NCI-H510A treated with DMSO at 0.1 percent for 48 hours (cell line): ENCODE measurements at regions not wholly inside any gene's neighbourhood (a gene's known extent, or its start where the extent isn't known, plus 50 kb on each side); places are given as distances from the start of the nearest gene placed in this dataset.
"Not testable (repeated sequence)": the region's sequence is repeated elsewhere in the genome, so short reads cannot be mapped to it uniquely, and the experiment has no call there.

Experiments used
- DNase-seq: peaks from one replicate; lab custom pipeline; 2025; lab: John Stamatoyannopoulos, UW

DNA sequence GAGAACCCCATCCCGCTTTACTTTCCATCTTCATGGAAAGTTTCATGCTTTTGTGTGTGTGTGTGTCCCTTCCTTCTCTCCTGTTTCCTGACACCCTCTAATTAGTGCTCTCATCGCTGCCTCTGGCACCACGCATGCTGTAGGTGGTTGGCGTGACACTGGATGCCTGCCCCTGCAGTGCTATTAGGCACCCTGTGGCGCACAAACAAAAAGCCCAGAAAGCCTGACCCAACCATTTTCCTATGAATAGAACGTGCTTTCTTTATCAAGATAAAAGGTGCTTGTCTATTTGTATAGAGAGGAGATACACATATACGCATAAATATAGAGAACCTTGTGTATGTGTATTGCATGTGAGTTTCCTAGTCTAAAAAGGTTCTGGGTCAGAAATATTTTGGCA is 120.8 kb upstream of the CDCA7L start:
- no peak for DNase-seq

DNA sequence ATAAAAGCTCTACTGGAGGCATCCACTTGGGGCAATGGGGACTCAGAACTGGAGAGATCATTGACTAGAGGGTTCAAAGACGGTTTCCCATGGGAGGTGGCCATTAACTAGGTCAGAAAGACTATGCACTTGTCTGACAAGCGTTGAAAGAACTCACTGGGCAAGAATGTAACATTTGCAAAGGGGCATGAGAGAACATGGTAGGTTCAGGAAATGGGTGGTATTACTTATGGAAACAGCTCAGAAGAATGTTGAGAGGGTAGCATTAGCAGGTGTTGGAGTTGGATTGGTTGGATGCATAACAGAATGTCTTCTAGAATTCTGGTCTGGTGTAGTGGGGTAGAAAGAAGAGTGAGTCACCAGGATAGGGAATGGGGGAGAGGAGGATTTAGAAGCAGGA is 119.1 kb upstream of the CDCA7L start:
- DNase-seq = no peak

DNA sequence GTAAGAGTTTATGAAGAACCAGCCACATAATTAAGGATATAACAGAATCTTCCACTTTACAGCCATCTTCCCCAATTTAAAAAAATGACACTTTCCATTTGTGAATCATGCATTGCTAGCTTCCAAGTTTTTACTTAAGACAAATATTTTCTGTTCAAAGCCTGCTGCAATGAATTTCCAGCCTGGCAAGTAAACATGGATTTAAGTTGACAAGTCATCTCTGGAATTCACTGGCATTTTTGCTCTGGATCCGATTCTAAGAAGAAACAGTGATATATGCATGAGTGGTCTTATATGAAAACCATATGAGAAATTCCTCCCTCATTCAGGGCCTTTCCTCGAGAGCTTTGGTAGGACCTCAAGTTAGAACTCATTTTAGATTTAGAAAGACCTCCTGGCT is 116.1 kb upstream of the CDCA7L start:
- DNase-seq = no peak

DNA sequence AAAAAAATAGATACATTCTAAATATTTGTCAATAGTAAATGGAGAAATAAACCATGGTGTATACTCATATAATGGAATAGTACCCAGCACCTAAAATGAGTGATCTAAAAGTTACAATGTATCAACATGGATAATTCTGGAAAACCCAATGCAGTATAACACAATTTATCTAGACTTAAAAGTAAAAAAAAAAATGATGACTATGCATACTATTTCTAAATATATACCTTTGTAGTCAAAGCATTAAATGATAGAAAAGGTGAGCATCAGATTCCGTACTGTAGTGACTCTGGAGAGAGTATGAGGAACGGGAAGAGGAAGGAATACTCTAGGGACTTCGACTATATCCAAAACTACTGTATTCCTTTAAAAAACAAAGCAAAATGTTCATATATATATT is 115.2 kb upstream of the CDCA7L start:
- no peak for DNase-seq

DNA sequence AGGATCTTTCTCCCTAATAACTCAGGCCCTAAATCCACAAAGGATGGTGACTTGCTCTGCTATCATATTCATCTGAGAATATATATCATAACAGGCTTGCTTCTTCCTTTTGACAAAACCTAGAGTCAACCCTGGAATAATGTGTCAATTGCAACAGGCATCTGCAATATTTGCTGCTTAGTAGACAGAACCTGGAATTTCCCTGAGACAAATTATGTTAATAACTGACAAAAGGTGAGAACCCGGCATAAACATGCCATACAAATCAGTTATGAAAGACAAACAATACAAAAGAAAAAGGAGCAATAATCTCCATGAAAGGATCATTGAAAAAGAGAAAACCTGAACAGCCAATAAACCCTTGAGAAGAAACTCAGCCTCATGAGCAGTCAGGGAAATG is 114.5 kb upstream of the CDCA7L start:
- no peak for DNase-seq

DNA sequence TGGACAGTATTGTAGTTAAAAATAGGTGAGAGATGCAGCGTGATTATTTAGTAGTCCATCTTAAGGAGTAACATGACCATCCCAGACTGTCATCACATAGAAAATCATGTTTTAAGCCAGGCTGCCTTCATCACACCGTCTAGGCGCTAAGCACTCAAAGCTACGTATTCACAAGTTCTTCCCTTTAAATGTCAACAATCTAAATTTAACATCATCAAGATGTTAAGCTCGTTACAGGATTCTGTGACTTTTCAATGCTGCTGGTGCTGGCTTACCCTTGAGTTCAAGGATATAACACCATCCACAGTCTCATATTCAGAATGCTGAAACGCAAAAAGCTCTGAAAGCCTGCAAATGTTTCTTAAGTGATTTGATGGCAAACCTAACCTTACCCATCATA is 109.5 kb upstream of the CDCA7L start:
- no peak for DNase-seq

DNA sequence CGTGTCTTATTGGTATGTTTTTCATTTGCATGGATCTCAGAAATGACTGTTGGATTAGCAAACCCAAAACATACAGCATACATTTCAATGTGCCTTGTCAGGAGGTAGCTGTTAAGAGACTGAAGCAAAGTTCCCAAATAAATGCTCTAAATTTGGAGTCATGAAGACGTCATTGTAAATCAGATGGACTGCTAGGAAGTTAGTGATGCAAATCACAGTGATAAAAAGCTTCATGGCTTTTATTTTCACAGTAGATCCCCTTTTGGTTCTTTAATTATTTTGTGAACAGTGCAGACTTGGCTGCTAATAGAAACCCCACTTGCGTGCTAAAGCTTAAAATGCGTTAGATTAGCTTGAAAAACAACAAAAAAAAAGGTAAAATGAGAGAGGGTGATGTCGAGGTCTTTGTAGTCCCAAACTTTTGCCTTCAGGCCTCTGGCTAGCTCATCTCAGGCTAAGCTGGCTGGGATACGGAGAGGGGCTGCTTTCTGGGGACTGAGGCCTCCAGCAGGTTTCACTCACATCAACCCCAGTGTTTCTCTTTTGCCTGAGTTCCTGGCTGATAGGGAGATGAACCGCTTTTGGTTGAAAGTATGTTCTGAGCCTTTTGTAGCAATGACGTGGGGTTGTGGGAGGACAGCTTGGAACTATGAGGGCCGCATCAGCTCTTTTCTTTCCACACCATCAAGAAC is 107.1 kb upstream of the CDCA7L start:
- DNase-seq = no peak

DNA sequence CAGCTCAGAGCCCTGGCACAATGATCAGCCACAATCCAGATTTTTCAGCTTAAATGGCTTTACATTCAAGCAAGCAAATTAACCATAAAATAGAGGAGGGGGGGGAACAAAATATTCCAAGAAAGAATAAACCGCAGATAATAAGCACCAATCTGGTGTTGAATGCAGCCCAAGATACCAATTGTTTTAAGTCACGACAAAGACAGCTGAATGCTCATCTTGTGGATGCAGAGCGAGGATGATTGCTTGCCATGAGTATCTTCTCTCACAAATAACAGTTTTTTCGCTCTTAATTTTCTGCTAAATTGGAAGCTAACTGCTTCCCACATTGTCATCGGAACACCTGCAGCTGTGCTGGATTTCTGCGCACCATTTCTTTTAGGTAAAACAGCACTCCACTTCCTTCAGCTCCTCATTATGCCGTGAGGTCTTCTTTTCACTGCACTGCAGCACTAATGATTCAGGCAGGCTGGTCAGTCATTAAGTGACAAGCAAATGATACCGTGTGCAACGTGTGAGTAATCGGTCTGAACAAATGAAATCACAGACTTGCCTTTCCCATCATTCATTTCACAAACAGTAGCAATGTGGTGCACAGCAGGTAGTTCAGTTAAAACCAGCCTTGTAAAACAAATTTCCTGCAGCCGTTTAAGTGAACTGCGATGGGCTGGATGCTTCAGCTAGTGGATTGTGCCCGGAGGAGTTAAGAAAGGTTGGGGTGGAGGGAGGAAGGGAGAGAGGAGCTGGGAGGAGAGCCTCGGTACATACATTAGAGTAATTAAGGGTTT is 106.4 kb upstream of the CDCA7L start:
- no peak for DNase-seq

DNA sequence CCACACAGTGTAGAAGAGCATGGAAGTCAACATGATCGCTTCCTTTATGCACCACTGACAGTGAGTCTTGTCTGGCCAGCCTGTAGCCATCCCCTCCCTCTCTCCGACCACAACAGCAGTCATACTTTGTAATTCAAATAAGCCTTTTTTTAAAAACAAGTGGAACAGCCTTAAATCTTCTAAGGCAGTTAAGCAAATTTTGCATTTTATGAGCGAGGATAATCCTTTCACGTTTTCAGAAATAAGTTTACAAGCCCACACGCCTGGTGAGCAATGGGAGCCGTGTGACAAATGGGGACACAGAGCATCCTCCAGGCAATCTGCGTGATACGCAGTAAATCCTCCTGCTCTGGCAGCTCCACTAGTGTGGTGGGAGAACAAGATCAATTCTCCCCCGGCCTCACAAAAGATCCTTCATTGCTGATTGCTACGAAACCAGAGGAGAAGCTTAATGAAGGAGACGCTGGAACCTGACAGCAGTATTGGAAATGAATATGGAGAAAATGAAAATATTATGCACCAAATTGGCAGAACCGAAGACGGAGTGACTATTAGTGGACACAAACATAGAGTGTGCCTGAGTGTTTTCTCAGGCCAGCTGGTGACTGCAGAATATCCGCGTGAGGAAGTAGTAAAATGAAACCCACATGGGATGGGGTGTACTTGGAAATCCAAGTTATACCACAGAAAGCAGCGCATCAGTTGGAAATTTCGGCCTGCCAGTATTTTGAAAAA is 104.2 kb upstream of the CDCA7L start:
- DNase-seq = no peak

DNA sequence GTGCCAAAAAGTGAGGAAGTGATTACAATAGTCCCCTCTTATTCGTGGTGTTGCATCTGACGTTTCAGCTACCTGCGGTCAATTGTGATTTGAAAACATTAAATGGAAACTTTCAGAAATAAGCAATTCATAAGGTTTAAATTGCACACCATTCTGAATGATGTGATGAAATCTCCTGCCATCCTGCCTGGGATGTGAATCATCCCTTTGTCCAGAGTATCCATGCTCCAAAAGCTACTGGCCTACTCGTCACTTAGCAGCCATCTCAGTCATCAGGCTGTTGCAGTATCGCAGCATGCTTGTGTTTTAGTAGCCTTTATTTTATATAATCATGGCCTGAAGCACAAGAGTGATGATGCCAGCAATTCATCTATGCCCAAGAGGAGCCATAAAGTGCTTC is 97.7 kb upstream of the CDCA7L start:
- no peak for DNase-seq

DNA sequence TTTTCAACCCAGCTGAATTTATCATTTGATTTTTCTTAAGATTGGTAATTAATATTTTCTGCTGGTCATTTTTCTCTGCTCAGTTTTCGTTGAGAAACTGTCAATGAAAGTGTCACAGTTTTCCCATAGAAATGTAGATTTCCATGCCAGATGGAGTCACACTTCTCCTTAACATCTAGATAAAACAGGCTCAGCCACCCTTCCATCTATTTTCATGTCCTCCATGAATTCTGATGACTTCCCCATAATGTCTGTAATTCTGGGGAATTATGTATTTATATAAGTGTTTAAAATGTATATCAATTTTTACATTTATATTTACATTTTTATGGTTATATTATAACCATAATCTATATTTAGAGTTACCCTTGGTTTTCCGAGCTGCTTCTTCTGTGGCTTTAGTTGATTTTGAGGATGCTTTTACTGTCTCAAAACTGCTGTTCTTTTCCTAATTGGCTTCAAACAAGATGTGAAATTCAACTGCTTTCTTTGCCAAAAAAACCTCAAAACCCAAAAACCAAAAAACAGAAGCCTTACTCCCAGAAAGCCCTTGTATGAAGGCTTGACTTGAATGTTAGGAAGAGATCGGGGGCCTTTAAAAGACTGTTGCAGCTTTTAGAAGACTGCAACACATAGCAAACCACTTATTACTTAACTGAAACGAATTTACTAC is 95.4 kb upstream of the CDCA7L start:
- DNase-seq = no peak

DNA sequence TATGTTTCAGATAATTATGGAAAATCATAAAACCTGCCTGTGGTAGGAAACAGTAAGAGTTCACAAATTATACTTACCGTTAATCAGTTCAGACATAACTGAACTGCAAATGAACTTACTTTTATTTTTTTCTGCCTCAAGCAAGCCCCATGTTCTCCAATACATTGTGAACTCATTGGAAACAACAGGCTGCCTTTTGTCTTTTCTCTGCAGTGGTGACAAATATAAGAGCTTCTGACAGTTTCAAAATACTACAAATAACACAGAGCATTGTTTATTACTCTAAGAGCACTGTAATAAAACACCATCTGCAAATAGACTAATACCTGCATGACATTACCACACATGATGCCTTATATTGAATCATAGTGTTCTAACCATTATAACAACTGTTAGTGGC is 94.0 kb upstream of the CDCA7L start:
- no peak for DNase-seq

DNA sequence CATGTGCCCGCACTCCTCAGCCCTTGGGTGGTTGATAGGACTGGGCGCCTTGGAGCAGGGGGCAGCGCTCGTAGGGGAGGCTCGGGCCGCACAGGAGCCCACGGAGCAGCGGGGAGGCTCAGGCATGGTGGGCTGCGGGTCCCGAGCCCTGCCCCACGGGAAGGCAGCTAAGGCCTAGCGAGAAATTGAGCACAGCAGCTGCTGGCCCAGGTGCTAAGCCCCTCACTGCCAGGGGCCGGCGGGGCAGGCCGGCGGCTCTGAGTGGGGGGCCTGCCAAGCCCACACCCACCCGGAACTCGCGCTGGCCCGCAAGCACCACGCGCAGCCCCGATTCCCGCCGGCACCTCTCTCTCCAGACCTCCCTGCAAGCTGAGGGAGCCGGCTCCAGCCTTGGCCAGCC is 86.7 kb upstream of the CDCA7L start:
- DNase-seq = not testable (repeated sequence)

DNA sequence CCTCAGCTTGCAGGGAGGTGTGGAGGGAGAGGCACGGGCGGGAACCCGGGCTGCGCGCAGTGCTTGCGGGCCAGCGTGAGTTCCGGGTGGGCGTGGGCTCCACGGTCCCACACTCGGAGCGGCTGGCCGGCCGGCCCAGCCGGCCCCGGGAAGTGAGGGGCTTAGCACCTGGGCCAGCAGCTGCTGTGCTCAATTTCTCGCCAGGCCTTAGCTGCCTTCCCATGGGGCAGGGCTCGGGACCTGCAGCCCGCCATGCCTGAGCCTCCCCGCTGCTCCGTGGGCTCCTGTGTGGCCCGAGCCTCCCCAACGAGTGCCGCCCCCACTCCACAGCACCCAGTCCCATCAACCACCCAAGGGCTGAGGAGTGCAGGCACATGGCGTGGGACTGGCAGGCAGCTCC is 83.0 kb upstream of the CDCA7L start:
- not testable (repeated sequence) for DNase-seq

DNA sequence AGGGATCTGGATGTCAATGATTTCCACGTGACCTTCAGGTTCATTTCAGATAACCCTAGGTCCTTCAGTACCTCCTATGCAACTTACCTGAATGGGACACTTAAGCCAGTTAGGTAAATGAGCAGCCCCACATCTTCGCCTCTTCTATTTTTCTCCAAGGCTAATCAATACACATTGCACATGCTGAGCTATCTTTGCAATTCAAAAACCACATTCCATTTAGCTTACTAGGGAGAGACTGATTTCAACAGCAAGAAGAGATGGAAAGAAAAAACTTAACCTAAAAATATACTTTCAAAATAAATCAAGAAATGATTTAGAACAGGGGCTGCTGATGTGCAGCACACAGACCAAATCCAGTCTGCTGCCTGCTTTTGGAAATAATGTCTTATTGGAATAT is 81.8 kb upstream of the CDCA7L start:
- DNase-seq = no peak

DNA sequence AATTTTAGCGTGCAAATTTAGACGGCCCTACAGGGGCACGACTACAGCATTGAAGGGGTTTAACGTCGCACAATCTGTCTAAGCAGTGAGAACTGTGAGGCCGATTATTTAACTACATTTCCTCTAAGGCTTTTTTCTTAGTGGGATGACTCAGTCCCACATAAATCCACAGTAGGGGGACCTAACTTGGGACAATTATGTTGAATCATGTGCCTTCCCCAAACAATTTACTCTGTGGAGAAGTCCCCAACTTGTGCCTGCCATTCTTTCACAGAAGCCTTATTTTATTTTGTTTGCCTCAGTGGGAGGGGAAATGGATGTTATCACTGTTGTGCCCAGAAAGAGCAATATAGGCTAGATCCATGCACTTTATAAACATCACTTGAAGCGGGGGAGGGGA is 80.3 kb upstream of the CDCA7L start:
- no peak for DNase-seq

DNA sequence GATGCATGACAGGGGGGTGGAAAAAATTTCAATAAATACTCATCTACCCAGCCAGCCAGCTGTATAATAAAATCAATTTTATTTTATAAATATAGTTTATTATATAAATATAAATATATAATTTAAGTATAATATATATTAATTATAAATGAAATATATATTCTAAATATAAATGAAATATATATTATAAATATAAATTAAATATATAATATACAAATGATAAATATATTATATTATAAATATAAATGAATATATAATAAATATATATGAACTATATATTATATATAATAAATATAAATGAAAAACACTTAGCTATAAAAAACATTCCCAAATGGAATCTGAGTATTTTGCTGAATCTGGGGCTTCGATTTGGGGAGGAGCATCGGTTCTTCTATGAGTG is 79.4 kb upstream of the CDCA7L start:
- no peak for DNase-seq

DNA sequence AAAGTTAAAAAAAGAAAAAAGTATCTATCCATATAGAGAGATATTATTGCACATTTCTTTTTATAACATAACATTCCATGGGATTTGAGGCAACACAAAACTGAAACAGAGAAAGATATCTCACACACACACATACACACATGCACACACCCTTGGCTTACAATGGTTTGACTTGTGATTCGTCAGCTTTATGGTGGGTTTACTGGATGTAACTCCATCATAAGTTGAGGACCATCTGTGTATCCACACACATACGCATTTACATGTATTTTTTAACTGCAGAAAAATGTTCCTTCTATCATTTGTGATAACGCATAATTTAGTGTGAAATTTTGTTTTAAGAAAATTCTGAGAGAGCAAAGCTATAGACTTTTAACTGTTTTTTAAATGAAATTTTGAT is 74.2 kb upstream of the CDCA7L start:
- no peak for DNase-seq

DNA sequence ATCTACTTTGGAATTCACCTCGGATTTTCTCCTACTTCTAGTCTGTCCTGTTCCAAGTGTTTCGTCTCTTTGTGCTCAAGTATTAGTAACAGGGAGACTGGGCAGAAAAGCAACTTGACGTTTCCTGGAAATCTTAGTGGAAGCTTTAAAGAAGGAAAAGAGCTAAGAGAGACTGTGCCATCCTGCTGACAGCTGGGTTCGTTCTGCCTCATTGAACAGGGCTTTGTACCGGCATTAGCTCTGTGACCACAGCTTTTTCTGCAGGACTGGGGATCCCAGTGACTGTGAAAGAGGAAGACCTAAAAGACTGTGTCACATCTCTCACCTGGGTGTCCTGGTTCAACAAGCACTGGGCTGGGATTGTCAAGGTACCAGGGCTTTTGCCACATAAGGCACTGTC is 70.8 kb upstream of the CDCA7L start:
- DNase-seq = peak; percentile 7

DNA sequence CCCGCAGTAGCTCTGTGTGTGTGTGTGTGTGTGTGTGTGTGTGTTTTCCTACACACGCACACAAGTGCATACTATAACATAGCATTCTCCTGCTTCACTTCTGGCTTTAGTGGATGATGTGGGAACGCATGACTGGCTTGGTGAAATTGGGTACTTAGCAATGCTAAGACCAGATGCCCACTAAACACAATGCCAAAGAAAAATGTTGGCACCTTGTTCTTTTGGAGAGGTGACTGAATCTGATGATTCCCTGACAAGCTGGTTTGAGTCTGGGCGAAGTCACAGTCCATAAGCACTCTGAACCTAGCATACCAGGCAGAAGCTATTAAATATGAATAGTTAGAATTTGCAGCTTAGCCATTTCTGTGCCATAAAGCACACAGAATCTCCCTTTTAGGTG is 68.0 kb upstream of the CDCA7L start:
- DNase-seq = no peak

DNA sequence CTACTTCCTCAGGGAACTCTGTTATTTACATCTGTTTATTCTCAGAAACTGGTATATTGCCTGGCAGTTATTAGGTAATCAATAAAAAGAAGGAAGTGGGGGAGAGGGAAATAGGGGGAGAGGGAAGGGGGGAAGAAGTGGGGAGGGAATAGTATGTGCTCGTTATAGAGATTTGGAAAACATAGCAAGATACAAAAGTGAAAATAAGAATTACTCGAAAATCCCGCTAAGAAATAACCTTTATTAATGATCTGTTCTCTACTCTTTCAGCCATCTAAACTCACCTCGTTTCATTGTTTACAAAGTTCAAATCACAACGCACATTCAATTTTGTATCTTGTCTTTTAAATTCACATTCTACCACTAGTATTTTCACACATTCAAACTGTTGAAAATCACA is 63.0 kb upstream of the CDCA7L start:
- no peak for DNase-seq

DNA sequence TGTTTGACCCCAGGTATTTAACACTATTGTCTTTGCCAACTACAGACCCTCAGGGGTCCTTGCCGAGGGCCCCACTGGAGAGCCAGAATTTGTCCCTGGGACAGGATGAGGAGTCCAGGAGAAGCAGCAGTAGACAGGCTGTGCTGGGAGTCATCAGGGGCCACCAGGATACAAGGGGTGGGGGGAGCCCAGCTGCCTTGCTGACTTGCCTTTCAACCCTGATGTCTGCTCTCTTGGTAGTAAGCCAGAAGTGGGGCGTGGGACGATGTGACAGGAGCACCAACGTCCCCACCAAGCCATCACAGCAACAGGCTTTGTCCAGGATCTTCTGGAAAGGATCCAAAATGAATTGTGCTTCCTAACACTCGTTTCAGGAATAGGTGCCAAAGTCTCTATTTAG is 62.4 kb upstream of the CDCA7L start:
- no peak for DNase-seq

DNA sequence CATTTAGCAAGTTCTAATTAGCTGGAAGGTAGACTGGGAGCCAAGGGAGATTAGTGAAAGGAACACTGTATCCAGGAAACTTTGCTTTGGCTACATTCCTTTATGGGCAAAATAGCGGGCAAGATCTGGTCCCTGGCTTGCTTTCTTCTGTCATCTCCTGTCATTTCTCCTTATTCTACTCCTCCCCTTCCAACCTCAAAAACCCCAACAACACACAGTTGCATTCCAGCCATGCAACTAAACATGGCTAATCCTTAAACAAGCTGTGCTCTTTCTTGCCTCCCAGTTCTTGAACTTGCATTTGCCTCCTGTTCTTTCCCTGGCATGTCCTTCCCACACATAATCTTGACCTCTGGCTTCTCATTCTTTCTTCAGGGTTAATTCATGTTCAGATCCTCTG is 59.5 kb upstream of the CDCA7L start:
- no peak for DNase-seq
